Stimulated activated CD4-positive, alpha-beta T cell treated with anti-CD3 and anti-CD28 coated beads, Interleukin-1b, Interleukin-23, amount 100 ng/mL, for 48 hours (primary cell): ENCODE measurements at regions not wholly inside any gene's neighbourhood (a gene's known extent, or its start where the extent isn't known, plus 50 kb on each side); places are given as distances from the start of the nearest gene placed in this dataset.
"Not testable (repeated sequence)": the region's sequence is repeated elsewhere in the genome, so short reads cannot be mapped to it uniquely, and the experiment has no call there.

Experiments used
- DNase-seq: peaks from one replicate; pipeline ENCODE4 v3.0.0-alpha.2; 2020

GRCh38 chr14:56057071-56057741 lies 61.0 kb upstream of the PELI2 start:
- DNase-seq: no peak

- no peak for DNase-seq
Observed at GRCh38 chr14:56057767-56058166, 60.4 kb upstream of the PELI2 start.

- no peak for DNase-seq
Observed at GRCh38 chr14:56059054-56059453, 59.2 kb upstream of the PELI2 start.

GRCh38 chr14:56061051-56061450 lies 57.2 kb upstream of the PELI2 start:
- no peak for DNase-seq

GRCh38 chr14:56063131-56063530 lies 55.1 kb upstream of the PELI2 start:
- DNase-seq: no peak

GRCh38 chr14:56064513-56064912 lies 53.7 kb upstream of the PELI2 start:
- DNase-seq: no peak

- DNase-seq: not testable (repeated sequence)
Observed at GRCh38 chr14:56065199-56065598, 53.0 kb upstream of the PELI2 start.

- no peak for DNase-seq
Observed at GRCh38 chr14:56065621-56066290, 52.5 kb upstream of the PELI2 start.
